Spleen (tissue), 11 donors: ENCODE measurements at regions not wholly inside any gene's neighbourhood (a gene's known extent, or its start where the extent isn't known, plus 50 kb on each side); places are given as distances from the start of the nearest gene placed in this dataset.

Experiments
- DNase-seq: peaks from one replicate; pipeline ENCODE4 v3.0.0-alpha.2; 2020
- H3K27ac ChIP-seq, 8 donors: fragments of 200-600 bp; sonication (generic) in 7 of 8; 1 replicate in 4 of 8; 2 replicates in 4 of 8; pipeline versions ENCODE4 v1.5.0 to v1.8.0; 2016 to 2021; ENCODE audit warnings: inconsistent platforms in 4 of 8, mild to moderate bottlenecking in 4 of 8, moderate library complexity in 1 of 8
- H3K27me3 ChIP-seq, 7 donors: fragments of 200-600 bp; sonication (generic) in 6 of 7; replicated peaks in 1 of 7; 1 replicate in 4 of 7; 2 replicates in 3 of 7; pipeline versions ENCODE4 v1.5.0 to v1.8.0; 2016 to 2021; ENCODE audit warnings: inconsistent platforms in 3 of 7, mild to moderate bottlenecking in 1 of 7
- H3K36me3 ChIP-seq, 6 donors: fragments of 200-600 bp; sonication (generic) in 5 of 6; 1 replicate in 4 of 6; 2 replicates in 2 of 6; pipeline versions ENCODE4 v1.5.0 to v1.8.0; 2016 to 2021; ENCODE audit warnings: inconsistent platforms in 2 of 6
- H3K4me1 ChIP-seq, 6 donors: fragments of 200-600 bp; sonication (generic) in 5 of 6; 1 replicate in 3 of 6; 2 replicates in 3 of 6; pipeline versions ENCODE4 v1.5.0 to v1.8.0; 2016 to 2021; ENCODE audit warnings: inconsistent platforms in 3 of 6
- H3K4me3 ChIP-seq, 8 donors: fragments of 200-600 bp; sonication (generic) in 7 of 8; 1 replicate in 4 of 8; 2 replicates in 4 of 8; pipeline versions ENCODE4 v1.5.0 to v1.8.0; 2016 to 2021; ENCODE audit warnings: inconsistent platforms in 4 of 8, mild to moderate bottlenecking in 4 of 8, moderate library complexity in 2 of 8
- H3K9me3 ChIP-seq, 8 donors: fragments of 200-600 bp; sonication (generic) in 7 of 8; 1 replicate in 4 of 8; 2 replicates in 4 of 8; pipeline versions ENCODE4 v1.5.0 to v1.8.0; 2016 to 2021; ENCODE audit warnings: inconsistent platforms in 4 of 8
- POLR2A ChIP-seq, 3 donors: fragments of 450-650 bp; IDR thresholded peaks; one replicate each; pipeline ENCODE4 v1.5.1; 2017; ENCODE audit warnings: antibody characterized with exemption in 3 of 3, mild to moderate bottlenecking in 1 of 3
- POLR2AphosphoS5 ChIP-seq, 3 donors: sonication (generic); formaldehyde crosslinking; IDR thresholded peaks; one replicate each; pipeline ENCODE4 v1.5.1; 2017; ENCODE audit warnings: antibody characterized with exemption in 3 of 3
- WGBS, 5 donors: extraction: QIAGEN DNeasy Blood & Tissue Kit in 3 of 5; methylation state at CpG; one replicate each; pipeline versions ENCODE4 v1.1.5 to v1.1.7; 2013 to 2018; 5-methylcytosine and 5-hydroxymethylcytosine counted together
- intact Hi-C: fragments of 100-400 bp; cut with DNase I; formaldehyde crosslinking; loops from one replicate; pipeline ENCODE4 v1.15.0; 2023; ENCODE audit warnings: low total_unique reads
- TF ChIP-seq, protein P1 (sequence below), 11 experiments: fragments of 200-600 bp in 7 of 11; fragments of 450-650 bp in 4 of 11; sonication (generic) in 4 of 11; IDR thresholded peaks in 8 of 11; conservative IDR thresholded peaks in 3 of 11; 1 replicate in 7 of 11; 2 replicates in 4 of 11; pipeline versions ENCODE4 v1.4.0 to v1.8.0; 2016 to 2021; ENCODE audit warnings: antibody characterized with exemption in 11 of 11, inconsistent platforms in 4 of 11, mild to moderate bottlenecking in 1 of 11
- donor health status: healthy with polysubstance abuse.
- donor health status: DM: no; HTN: no; CAD: no; lungs with moderate emphysema.
- donor health status: DM: no; HTN: no; CAD: no.
- donor health status: Bipolar disorder and iron deficiency.
- donor health status: healthy.
- donor health status: DM: no; HTN: no; CAD: no.
- donor health status: DM: yes; HTN: yes; CAD: no.

DNA sequence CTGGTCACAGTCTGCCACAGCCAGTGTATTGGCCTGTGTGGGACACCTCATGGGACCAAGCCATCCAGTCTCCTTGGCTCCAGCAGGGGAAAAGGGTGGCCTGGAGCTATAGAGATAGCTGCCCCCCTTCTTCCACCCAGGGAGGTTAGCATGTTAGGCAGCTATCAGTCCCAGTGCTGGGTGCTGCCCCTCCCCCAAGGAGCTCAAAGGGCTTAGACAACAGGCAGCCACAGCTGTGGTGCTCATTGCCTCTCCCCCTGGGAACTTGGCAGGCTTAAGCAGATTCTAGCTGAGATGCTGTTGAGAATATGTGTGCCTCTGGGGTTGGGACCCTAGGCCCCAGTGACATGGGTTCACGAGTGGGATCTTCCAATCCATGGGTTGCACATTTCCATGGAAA is 226.0 kb upstream of the PTGER4 start:
- intact Hi-C loops: no loop called here
- Histone ChIP-seq H3K27ac (no peak overlapping the region), H3K4me1 (no peaks in the 10 kb centered on the region), H3K9me3 (peaks cover 0 to 22% (median 2%) of the 10 kb centered on the region in 8 donors), H3K27me3 (no peaks in the 10 kb centered on the region), H3K36me3 (no peaks in the 10 kb centered on the region), H3K4me3 (no peak overlapping the region)
- TF ChIP-seq, protein P1, sequence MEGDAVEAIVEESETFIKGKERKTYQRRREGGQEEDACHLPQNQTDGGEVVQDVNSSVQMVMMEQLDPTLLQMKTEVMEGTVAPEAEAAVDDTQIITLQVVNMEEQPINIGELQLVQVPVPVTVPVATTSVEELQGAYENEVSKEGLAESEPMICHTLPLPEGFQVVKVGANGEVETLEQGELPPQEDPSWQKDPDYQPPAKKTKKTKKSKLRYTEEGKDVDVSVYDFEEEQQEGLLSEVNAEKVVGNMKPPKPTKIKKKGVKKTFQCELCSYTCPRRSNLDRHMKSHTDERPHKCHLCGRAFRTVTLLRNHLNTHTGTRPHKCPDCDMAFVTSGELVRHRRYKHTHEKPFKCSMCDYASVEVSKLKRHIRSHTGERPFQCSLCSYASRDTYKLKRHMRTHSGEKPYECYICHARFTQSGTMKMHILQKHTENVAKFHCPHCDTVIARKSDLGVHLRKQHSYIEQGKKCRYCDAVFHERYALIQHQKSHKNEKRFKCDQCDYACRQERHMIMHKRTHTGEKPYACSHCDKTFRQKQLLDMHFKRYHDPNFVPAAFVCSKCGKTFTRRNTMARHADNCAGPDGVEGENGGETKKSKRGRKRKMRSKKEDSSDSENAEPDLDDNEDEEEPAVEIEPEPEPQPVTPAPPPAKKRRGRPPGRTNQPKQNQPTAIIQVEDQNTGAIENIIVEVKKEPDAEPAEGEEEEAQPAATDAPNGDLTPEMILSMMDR (IDR thresholded peaks at IDR 0.05 in 8 of 11, conservative IDR thresholded peaks at IDR 0.05 in 3 of 11): no peak
- TF ChIP-seq POLR2AphosphoS5 (IDR thresholded peaks at IDR 0.05) (no peak), POLR2A (IDR thresholded peaks at IDR 0.05) (no peak)
- WGBS, 5 donors: 64 to 100% (median 81%) methylated on average over 1 of the region's 1 CpG
- DNase-seq: no peak

DNA sequence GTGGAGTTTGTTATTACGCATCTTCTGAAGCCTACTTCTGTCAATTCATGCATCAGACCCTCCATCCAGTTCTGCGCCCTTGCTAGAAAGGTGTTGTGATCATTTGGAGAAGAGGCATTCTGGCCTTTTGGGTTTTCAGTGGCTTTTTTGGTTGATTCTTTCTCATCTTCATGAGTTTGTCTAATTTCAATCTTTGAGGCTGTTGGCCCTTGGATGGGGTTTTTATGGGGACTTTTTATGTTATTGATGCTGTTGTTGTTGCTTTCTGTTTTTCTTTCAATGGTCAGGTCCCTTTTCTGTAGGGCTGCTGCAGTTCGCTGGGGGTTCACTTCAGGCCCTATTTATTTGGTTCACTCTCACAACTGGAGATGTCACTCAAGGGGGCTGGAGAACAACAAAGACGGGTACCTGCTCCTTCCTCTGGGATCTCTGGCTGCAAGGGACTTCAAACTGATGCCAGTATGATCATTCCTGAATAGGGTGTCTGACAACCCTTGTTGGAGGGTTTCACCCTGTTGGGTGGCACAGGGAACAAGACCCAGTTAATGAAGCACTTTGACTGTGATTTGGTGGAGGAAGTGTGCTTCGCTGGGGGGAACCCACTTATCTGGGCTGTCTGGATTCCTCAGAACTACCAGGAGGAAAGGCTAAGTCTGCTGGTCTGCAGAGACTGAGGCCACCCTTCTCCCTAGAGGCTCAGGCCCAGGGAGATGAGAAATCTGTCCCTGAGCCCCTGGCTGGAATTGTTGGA is 226.7 kb upstream of the PTGER4 start:
- H3K27me3 ChIP-seq: no peaks in the 10 kb centered on the region
- TF ChIP-seq POLR2A (IDR thresholded peaks at IDR 0.05) (no peak), POLR2AphosphoS5 (IDR thresholded peaks at IDR 0.05) (no peak)
- TF ChIP-seq, protein P1 (IDR thresholded peaks at IDR 0.05 in 8 of 11, conservative IDR thresholded peaks at IDR 0.05 in 3 of 11): no peak
- no peaks in the 10 kb centered on the region for H3K36me3 ChIP-seq
- H3K4me1 ChIP-seq: no peaks in the 10 kb centered on the region
- no peak overlapping the region for H3K4me3 ChIP-seq
- intact Hi-C loops: no loop called here
- peaks cover 0 to 24% (median 2%) of the 10 kb centered on the region in 8 donors for H3K9me3 ChIP-seq
- no peak for DNase-seq
- no peak overlapping the region for H3K27ac ChIP-seq
- WGBS, 5 donors: 86 to 92% (median 90%) methylated on average over 3 to 5 of the region's 5 CpGs

DNA sequence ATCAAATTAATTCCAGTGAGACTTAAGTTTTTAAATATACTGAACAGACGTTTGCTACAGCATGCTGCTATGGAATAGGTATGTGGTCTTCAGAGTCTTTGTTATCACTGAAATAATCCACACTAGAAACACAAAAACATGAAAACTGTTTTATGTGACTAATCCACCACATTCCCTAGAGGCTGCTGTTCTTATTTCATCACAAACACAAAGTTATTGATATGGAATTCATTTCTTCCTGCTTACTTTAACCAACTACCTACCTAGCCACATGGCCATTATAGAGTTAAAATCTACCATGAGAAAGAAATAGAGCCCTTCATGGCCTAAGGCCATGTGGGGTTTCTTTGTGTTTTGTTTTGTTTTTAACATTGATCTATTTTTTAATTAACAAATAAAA is 232.3 kb upstream of the PTGER4 start:
- intact Hi-C loops: no loop called here
- TF ChIP-seq, protein P1 (IDR thresholded peaks at IDR 0.05 in 8 of 11, conservative IDR thresholded peaks at IDR 0.05 in 3 of 11): no peak
- TF ChIP-seq POLR2A (IDR thresholded peaks at IDR 0.05): no peak
- no peak for TF ChIP-seq POLR2AphosphoS5 (IDR thresholded peaks at IDR 0.05)
- no peaks in the 10 kb centered on the region for H3K27me3 ChIP-seq
- peaks cover 0 to 2% (median 0%) of the 10 kb centered on the region in 6 donors for H3K4me1 ChIP-seq
- 66 to 74% (median 69%) methylated on average over 1 of the region's 1 CpG for WGBS, 5 donors
- peaks cover 0 to 53% (median 21%) of the 10 kb centered on the region in 8 donors for H3K9me3 ChIP-seq
- DNase-seq: no peak
- H3K36me3 ChIP-seq: no peaks in the 10 kb centered on the region
- H3K27ac ChIP-seq: no peak overlapping the region
- H3K4me3 ChIP-seq: no peak overlapping the region

DNA sequence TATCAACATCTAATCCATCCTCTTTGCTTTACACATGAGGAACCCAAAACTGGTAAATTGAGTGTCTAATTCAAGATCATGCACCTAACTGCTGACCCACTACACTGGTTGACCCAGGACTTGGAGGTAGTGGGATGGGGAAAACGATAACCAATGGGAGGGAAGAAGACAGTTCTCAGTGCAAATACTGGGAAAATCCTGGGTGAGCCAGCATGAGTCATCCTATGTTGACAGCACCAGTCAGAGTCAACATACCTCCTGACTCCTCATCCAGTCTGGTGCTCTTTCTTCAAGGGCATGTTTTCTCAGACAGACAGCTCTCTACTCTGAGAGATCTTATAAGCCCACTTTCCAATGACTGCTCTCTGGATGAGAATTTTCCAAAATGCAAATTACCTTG is 232.8 kb upstream of the PTGER4 start:
- DNase-seq: no peak
- TF ChIP-seq POLR2AphosphoS5 (IDR thresholded peaks at IDR 0.05): no peak
- TF ChIP-seq, protein P1 (IDR thresholded peaks at IDR 0.05 in 8 of 11, conservative IDR thresholded peaks at IDR 0.05 in 3 of 11): no peak
- no peak for TF ChIP-seq POLR2A (IDR thresholded peaks at IDR 0.05)
- no peak overlapping the region for H3K27ac ChIP-seq
- peaks cover 0 to 48% (median 18%) of the 10 kb centered on the region in 8 donors for H3K9me3 ChIP-seq
- no peak overlapping the region for H3K4me3 ChIP-seq
- H3K4me1 ChIP-seq: peaks cover 0 to 7% (median 0%) of the 10 kb centered on the region in 6 donors
- no peaks in the 10 kb centered on the region for H3K36me3 ChIP-seq
- 0 to 83% (median 31%) methylated on average over 1 of the region's 1 CpG for whole genome bisulfite sequencing, 5 donors
- intact Hi-C loops: no loop called here
- H3K27me3 ChIP-seq: no peaks in the 10 kb centered on the region
